HCT116 (cell line): ENCODE measurements at regions not wholly inside any gene's neighbourhood (a gene's known extent, or its start where the extent isn't known, plus 50 kb on each side); places are given as distances from the start of the nearest gene placed in this dataset.

Experiments used
- ATAC-seq: fragments of 200-7000 bp; cut with Tn5 transposase; 2 replicates; pipeline ENCODE4 v1.9.1; 2020; ENCODE audit warnings: mild to moderate bottlenecking, moderate library complexity
- BruUV-seq: library from RNA; stranded (reverse); fragments of 400-500 nt; replicated peaks from 2 replicates; lab custom pipeline; 2021; lab: Mats Ljungman, UMichigan
- CTCF ChIA-PET: fragments of 300-600 bp; sonication (Branson Sonifier 250); formaldehyde crosslinking; loops from one replicate; lab custom pipeline; 2021; ENCODE audit warnings: antibody characterized with exemption; lab: Charles Lee
- POLR2A ChIA-PET: fragments of 300-600, 350-600 bp; sonication (Branson Sonifier 250); formaldehyde crosslinking; loops from one replicate; lab custom pipeline; 2021; ENCODE audit warnings: antibody characterized with exemption; lab: Charles Lee
- RAD21 ChIA-PET, 2 experiments: fragments of 300-600 bp; sonication (Branson Sonifier 250); formaldehyde crosslinking; loops; one replicate each; lab custom pipeline; 2023; ENCODE audit warnings: low total read pairs in 2 of 2; ENCODE audit not compliant: uncharacterized antibody in 2 of 2, unreplicated experiment in 2 of 2, low non-redundant PET in 1 of 2; lab: Charles Lee
- DNase-seq: peaks from one replicate; pipeline ENCODE4 v3.0.0-alpha.2; 2010; ENCODE audit warnings: low read depth, low spot score
- H2AFZ ChIP-seq: fragments of 200-600 bp; shearing (Covaris generic), sonication (generic); 2 replicates; pipeline ENCODE4 v1.6.1; 2017; ENCODE audit warnings: low read depth, mixed run types, mixed read lengths, antibody characterized with exemption, low read length; ENCODE audit not compliant: poor library complexity, severe bottlenecking
- H3K27ac ChIP-seq: 2 replicates; pipeline ENCODE4 v1.5.1; 2012; ENCODE audit warnings: low read depth, low read length
- H3K27me3 ChIP-seq: fragments of 200-600 bp; sonication (generic); 2 replicates; pipeline ENCODE4 v1.6.1; 2016; ENCODE audit warnings: mixed run types, low read length, mixed read lengths; ENCODE audit not compliant: insufficient read depth
- H3K36me3 ChIP-seq, 2 experiments: fragments of 200-500 bp in 1 of 2; fragments of 200-600 bp in 1 of 2; sonication (Bioruptor generic) in 1 of 2; sonication (generic) in 1 of 2; 2 replicates each; pipeline versions ENCODE4 v1.5.1 to v1.6.1; 2014 to 2016; ENCODE audit warnings: low read length in 2 of 2, inconsistent platforms in 1 of 2, mixed read lengths in 1 of 2, mixed run types in 1 of 2; ENCODE audit not compliant: insufficient read depth in 2 of 2, control insufficient read depth in 1 of 2
- H3K4me1 ChIP-seq, 2 experiments: fragments of 200-600 bp in 1 of 2; sonication (generic) in 1 of 2; 2 replicates each; pipeline versions ENCODE4 v1.5.1 to v1.6.1; 2012 to 2017; ENCODE audit warnings: low read length in 2 of 2, inconsistent platforms in 1 of 2, mild to moderate bottlenecking in 1 of 2, mixed read lengths in 1 of 2, mixed run types in 1 of 2, moderate library complexity in 1 of 2; ENCODE audit not compliant: insufficient read depth in 2 of 2, control insufficient read depth in 1 of 2
- H3K4me2 ChIP-seq: fragments of 200-600 bp; sonication (generic); 2 replicates; pipeline ENCODE4 v1.6.1; 2017; ENCODE audit warnings: mixed run types, low read length, mixed read lengths
- H3K4me3 ChIP-seq, 2 experiments: fragments of 200-600 bp in 1 of 2; sonication (generic) in 1 of 2; replicated peaks in 1 of 2; 2 replicates each; pipeline ENCODE4 v1.5.1; 2011 to 2016; ENCODE audit warnings: low read length in 2 of 2, control low read depth in 1 of 2, low read depth in 1 of 2, mild to moderate bottlenecking in 1 of 2, mixed read lengths in 1 of 2, mixed run types in 1 of 2
- H3K79me2 ChIP-seq: fragments of 200-600 bp; sonication (generic); 2 replicates; pipeline ENCODE4 v1.6.1; 2017; ENCODE audit warnings: mild to moderate bottlenecking, mixed run types, low read length, moderate library complexity, mixed read lengths; ENCODE audit not compliant: insufficient read depth
- H3K9ac ChIP-seq: fragments of 200-600 bp; sonication (generic); 2 replicates; pipeline ENCODE4 v1.6.1; 2016; ENCODE audit warnings: low read length, mixed read lengths
- H3K9me2 ChIP-seq: fragments of 200-600 bp; sonication (generic), shearing (Covaris generic); 2 replicates; pipeline ENCODE4 v1.6.1; 2017; ENCODE audit warnings: mixed run types, mild to moderate bottlenecking, moderate library complexity; ENCODE audit not compliant: insufficient read depth
- H3K9me3 ChIP-seq, 2 experiments: fragments of 200-500 bp in 1 of 2; fragments of 200-600 bp in 1 of 2; sonication (Bioruptor generic) in 1 of 2; sonication (generic) in 1 of 2; 2 replicates each; pipeline ENCODE4 v1.6.1; 2014 to 2017; ENCODE audit warnings: low read length in 2 of 2, mixed read lengths in 2 of 2, inconsistent platforms in 1 of 2, low read depth in 1 of 2, mild to moderate bottlenecking in 1 of 2, mixed run types in 1 of 2, moderate library complexity in 1 of 2; ENCODE audit not compliant: control insufficient read depth in 1 of 2, insufficient read depth in 1 of 2
- H4K20me1 ChIP-seq: fragments of 200-600 bp; sonication (generic), shearing (Covaris generic); 2 replicates; pipeline ENCODE4 v1.6.1; 2017; ENCODE audit warnings: mixed run types, mild to moderate bottlenecking, moderate library complexity; ENCODE audit not compliant: insufficient read depth
- ELF1 ChIP-seq: IDR thresholded peaks from 2 replicates; pipeline ENCODE4 v1.6.1; 2012; ENCODE audit warnings: low read depth, borderline replicate concordance
- JUND ChIP-seq: IDR thresholded peaks from 2 replicates; pipeline ENCODE4 v1.6.1; 2012
- POLR2AphosphoS5 ChIP-seq: IDR thresholded peaks from 2 replicates; pipeline ENCODE4 v1.6.1; 2011; ENCODE audit warnings: mild to moderate bottlenecking, low read depth, low read length, moderate library complexity
- ZBTB33 ChIP-seq: IDR thresholded peaks from 2 replicates; pipeline ENCODE4 v1.6.1; 2011; ENCODE audit warnings: mild to moderate bottlenecking, low read length, moderate library complexity; ENCODE audit not compliant: insufficient replicate concordance; ENCODE audit errors: extremely low read depth
- ZFX ChIP-seq: fragments of 450-650 bp; IDR thresholded peaks from 2 replicates; pipeline ENCODE4 v1.6.1; 2017
- ZNF274 ChIP-seq: fragments of 200-500 bp; sonication (Bioruptor generic); IDR thresholded peaks from 2 replicates; pipeline ENCODE4 v1.6.1; 2014; ENCODE audit warnings: mild to moderate bottlenecking, low read depth, low read length, inconsistent platforms
- intact Hi-C: fragments of 100-400 bp; cut with micrococcal nuclease; formaldehyde crosslinking; loops from 2 replicates; pipeline ENCODE4 v1.10.0; 2022
- TF ChIP-seq, protein P1 (sequence below): IDR thresholded peaks from 2 replicates; pipeline ENCODE4 v1.6.1; 2012; ENCODE audit warnings: low read depth

DNA sequence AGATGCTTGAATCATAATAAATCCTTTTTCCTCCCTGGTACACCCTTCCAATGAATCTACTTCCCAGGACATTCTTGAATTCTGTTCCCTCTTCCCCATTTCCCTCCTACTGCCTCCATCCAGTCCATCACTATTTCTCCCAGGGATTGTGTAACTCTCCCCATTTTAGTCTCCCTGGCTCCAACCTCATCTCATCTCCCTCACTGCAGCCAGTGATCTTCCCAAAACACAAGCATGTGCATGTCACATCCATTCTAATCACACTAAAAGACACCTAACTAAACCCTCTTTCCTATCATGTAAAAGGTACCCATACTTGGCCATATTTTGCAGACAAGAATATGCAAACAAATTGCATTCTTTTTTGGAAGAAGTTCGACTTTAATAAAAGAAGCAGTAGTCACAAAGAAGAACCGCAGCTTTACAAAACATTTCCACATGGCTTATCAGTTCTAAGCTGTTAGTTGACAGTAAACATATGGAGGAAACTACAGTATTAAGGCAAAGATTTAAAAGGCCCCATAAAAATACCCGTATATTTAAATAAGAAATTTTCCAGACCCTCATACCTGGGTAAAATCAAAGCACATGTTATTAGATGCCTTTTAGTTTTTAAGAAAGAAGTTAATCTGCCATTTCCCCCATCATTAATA lies 111.0 kb downstream of the KCTD12 start:
- H3K9me2 ChIP-seq = no peaks in the 10 kb centered on the region
- DNase-seq = no peak
- H3K27me3 ChIP-seq = no peaks in the 10 kb centered on the region; the same call in 1 of the 2 replicates
- TF ChIP-seq, protein P1, sequence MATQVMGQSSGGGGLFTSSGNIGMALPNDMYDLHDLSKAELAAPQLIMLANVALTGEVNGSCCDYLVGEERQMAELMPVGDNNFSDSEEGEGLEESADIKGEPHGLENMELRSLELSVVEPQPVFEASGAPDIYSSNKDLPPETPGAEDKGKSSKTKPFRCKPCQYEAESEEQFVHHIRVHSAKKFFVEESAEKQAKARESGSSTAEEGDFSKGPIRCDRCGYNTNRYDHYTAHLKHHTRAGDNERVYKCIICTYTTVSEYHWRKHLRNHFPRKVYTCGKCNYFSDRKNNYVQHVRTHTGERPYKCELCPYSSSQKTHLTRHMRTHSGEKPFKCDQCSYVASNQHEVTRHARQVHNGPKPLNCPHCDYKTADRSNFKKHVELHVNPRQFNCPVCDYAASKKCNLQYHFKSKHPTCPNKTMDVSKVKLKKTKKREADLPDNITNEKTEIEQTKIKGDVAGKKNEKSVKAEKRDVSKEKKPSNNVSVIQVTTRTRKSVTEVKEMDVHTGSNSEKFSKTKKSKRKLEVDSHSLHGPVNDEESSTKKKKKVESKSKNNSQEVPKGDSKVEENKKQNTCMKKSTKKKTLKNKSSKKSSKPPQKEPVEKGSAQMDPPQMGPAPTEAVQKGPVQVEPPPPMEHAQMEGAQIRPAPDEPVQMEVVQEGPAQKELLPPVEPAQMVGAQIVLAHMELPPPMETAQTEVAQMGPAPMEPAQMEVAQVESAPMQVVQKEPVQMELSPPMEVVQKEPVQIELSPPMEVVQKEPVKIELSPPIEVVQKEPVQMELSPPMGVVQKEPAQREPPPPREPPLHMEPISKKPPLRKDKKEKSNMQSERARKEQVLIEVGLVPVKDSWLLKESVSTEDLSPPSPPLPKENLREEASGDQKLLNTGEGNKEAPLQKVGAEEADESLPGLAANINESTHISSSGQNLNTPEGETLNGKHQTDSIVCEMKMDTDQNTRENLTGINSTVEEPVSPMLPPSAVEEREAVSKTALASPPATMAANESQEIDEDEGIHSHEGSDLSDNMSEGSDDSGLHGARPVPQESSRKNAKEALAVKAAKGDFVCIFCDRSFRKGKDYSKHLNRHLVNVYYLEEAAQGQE = no peak
- TF ChIP-seq ZBTB33 (no peak), POLR2AphosphoS5 (no peak), ELF1 (no peak), ZNF274 (no peak), JUND (no peak), ZFX (no peak)
- no peak overlapping the region for H3K4me3 ChIP-seq
- H3K4me2 ChIP-seq = no peak overlapping the region
- H3K36me3 ChIP-seq = no peaks in the 10 kb centered on the region
- RAD21 ChIA-PET = no interaction called here
- no peak overlapping the region for H3K9ac ChIP-seq
- H3K4me1 ChIP-seq = no peaks in the 10 kb centered on the region
- POLR2A ChIA-PET = no interaction called here
- H2AFZ ChIP-seq = no peak overlapping the region
- no peaks in the 10 kb centered on the region for H3K79me2 ChIP-seq
- no TSS peak for BruUV-seq
- no peaks in the 10 kb centered on the region for H3K9me3 ChIP-seq
- no peak for ATAC-seq
- H4K20me1 ChIP-seq = no peaks in the 10 kb centered on the region
- CTCF ChIA-PET = no interaction called here
- intact Hi-C loops = no loop called here
- no peak overlapping the region for H3K27ac ChIP-seq
